ENCODE measurements at regions not wholly inside any gene's neighbourhood (a gene's known extent, or its start where the extent isn't known, plus 50 kb on each side); places are given as distances from the start of the nearest gene placed in this dataset.
"Not testable (repeated sequence)": the region's sequence is repeated elsewhere in the genome, so short reads cannot be mapped to it uniquely, and the experiment has no call there.

- no peak overlapping the region for H3K4me3 ChIP-seq (ENCODE audit: low read depth, low read length)
- no peaks in the 10 kb centered on the region for H3K27me3 ChIP-seq (ENCODE audit: control insufficient read depth, insufficient read depth, low read length)
- DNase-seq (ENCODE audit: low read depth): peak; percentile 10
- no peak for FAIRE-seq
- H3K36me3 ChIP-seq (ENCODE audit: control insufficient read depth, insufficient read depth, low read length): no peaks in the 10 kb centered on the region
- TF ChIP-seq CTCF (IDR thresholded peaks at IDR 0.05; ENCODE audit: insufficient read depth, low read length, severe bottlenecking): no peak
These were observed 309.9 kb upstream of the NOX3 start for GRCh38 chr6:155765275-155766194.

GRCh38 chr6:155762649-155763048 lies 307.0 kb upstream of the NOX3 start:
- H3K4me3 ChIP-seq (ENCODE audit: low read depth, low read length): no peak overlapping the region
- H3K27me3 ChIP-seq (ENCODE audit: control insufficient read depth, insufficient read depth, low read length): no peaks in the 10 kb centered on the region
- TF ChIP-seq CTCF (IDR thresholded peaks at IDR 0.05; ENCODE audit: insufficient read depth, low read length, severe bottlenecking): no peak
- no peak for FAIRE-seq
- DNase-seq (ENCODE audit: low read depth): no peak
- no peaks in the 10 kb centered on the region for H3K36me3 ChIP-seq (ENCODE audit: control insufficient read depth, insufficient read depth, low read length)

- Histone ChIP-seq H3K4me3 (ENCODE audit: low read depth, low read length) (no peak overlapping the region), H3K36me3 (ENCODE audit: control insufficient read depth, insufficient read depth, low read length) (no peaks in the 10 kb centered on the region), H3K27me3 (ENCODE audit: control insufficient read depth, insufficient read depth, low read length) (no peaks in the 10 kb centered on the region)
- DNase-seq (ENCODE audit: low read depth) (no peak), FAIRE-seq (no peak)
- TF ChIP-seq CTCF (IDR thresholded peaks at IDR 0.05; ENCODE audit: insufficient read depth, low read length, severe bottlenecking): no peak
These were observed 299.8 kb upstream of the NOX3 start for GRCh38 chr6:155755452-155755851.

- not testable (repeated sequence) for DNase-seq (ENCODE audit: low read depth); H3K4me3 ChIP-seq (ENCODE audit: low read depth, low read length); FAIRE-seq; H3K36me3 ChIP-seq (ENCODE audit: control insufficient read depth, insufficient read depth, low read length); H3K27me3 ChIP-seq (ENCODE audit: control insufficient read depth, insufficient read depth, low read length)
These were observed 293.1 kb upstream of the NOX3 start for GRCh38 chr6:155748778-155749177.

GRCh38 chr6:155747491-155747890 lies 291.9 kb upstream of the NOX3 start:
- DNase-seq (ENCODE audit: low read depth): no peak
- Histone ChIP-seq H3K27me3 (ENCODE audit: control insufficient read depth, insufficient read depth, low read length) (no peaks in the 10 kb centered on the region), H3K36me3 (ENCODE audit: control insufficient read depth, insufficient read depth, low read length) (no peaks in the 10 kb centered on the region), H3K4me3 (ENCODE audit: low read depth, low read length) (no peak overlapping the region)
- FAIRE-seq: no peak
- no peak for TF ChIP-seq CTCF (IDR thresholded peaks at IDR 0.05; ENCODE audit: insufficient read depth, low read length, severe bottlenecking)

GRCh38 chr6:155740781-155741399 lies 285.3 kb upstream of the NOX3 start:
- H3K36me3 ChIP-seq (ENCODE audit: control insufficient read depth, insufficient read depth, low read length): no peaks in the 10 kb centered on the region
- no peak for TF ChIP-seq CTCF (IDR thresholded peaks at IDR 0.05; ENCODE audit: insufficient read depth, low read length, severe bottlenecking)
- no peak for DNase-seq (ENCODE audit: low read depth)
- no peak for FAIRE-seq
- H3K4me3 ChIP-seq (ENCODE audit: low read depth, low read length): no peak overlapping the region
- no peaks in the 10 kb centered on the region for H3K27me3 ChIP-seq (ENCODE audit: control insufficient read depth, insufficient read depth, low read length)
